HG03060 (cell line): ENCODE measurements at regions not wholly inside any gene's neighbourhood (a gene's known extent, or its start where the extent isn't known, plus 50 kb on each side); places are given as distances from the start of the nearest gene placed in this dataset.

ENCODE experiments used
- ATAC-seq: cut with Tn5 transposase; IDR thresholded peaks from one replicate; pipeline ENCODE4 v1.9.1; 2021; ENCODE audit warnings: low read depth, moderate number of reproducible peaks; ENCODE audit not compliant: unreplicated experiment

- no peak for ATAC-seq
Observed at GRCh38 chr6:139851206-139851605, 476.8 kb upstream of the CITED2 start.

- no peak for ATAC-seq
Observed at GRCh38 chr6:139850512-139850911, 476.1 kb upstream of the CITED2 start.

- no peak for ATAC-seq
Observed at GRCh38 chr6:139847457-139847813, 473.0 kb upstream of the CITED2 start.

GRCh38 chr6:139846538-139847456 is 472.3 kb upstream of the CITED2 start:
- ATAC-seq, result no peak

- no peak for ATAC-seq
Observed at GRCh38 chr6:139844907-139845306, 470.5 kb upstream of the CITED2 start.

GRCh38 chr6:139841794-139842215 is 467.4 kb upstream of the CITED2 start:
- peak; percentile 84 for ATAC-seq

- ATAC-seq, result no peak
Observed at GRCh38 chr6:139839506-139840156, 465.2 kb upstream of the CITED2 start.

- ATAC-seq, result no peak
Observed at GRCh38 chr6:139834232-139834631, 459.8 kb upstream of the CITED2 start.

DNA sequence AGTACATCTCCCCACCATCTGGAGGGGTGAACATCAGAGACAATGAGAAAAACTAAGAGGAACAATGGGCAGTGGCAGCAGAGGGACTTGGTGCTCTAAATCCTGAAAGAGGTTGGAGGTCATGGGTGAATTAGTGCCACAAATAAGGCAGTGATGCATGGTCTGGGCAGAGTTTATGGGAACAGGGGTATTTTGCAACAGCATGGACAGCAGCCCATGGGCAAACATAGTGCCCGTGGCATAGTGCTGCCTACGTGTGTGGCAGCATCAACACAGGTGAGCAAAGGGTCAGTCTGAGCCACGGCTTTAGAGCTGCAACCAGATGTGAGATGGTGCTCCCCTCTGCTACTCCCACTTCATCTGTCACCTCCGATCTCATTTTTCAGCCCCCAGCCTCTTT is 459.1 kb upstream of the CITED2 start:
- no peak for ATAC-seq

DNA sequence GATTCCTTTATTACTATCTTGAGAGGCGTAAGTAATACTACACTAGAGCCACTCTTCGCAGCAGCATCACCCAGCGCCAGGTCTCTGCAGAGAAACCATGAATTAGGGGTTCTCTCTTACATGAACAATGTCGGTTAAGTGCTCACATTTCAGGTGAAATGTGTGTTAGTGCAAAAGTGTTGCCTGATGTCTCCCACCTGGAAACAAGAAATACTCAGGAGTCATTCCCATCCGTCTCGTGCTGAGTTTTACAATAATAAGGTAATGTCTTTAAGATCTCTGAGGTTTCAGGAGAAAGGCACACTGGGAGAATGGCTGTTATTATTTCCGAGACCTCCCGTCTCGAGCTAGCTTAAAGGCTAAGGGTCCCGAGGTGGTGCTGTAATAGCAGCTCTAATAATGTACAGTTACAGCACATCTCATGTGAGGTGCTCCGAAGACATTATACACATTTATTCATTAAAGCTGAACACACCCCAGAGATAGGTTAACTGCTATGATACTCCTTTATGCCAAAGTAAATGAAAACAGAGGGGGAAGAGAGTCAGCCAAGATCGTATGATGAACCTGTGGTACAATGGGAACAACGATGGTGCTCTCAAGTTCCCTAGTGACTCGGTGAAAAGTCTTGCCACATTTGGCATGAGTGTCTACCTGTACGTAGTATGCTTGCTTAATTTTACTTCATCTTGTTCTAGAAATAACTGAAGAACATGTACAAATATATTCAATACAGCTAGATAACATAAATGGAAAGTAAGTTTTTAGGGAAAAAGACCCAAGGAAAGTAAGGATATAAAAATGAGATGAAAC is 458.3 kb upstream of the CITED2 start:
- no peak for ATAC-seq

- ATAC-seq, result no peak
Observed at GRCh38 chr6:139829576-139829975, 455.1 kb upstream of the CITED2 start.

GRCh38 chr6:139828751-139829519 is 454.5 kb upstream of the CITED2 start:
- ATAC-seq, result no peak

DNA sequence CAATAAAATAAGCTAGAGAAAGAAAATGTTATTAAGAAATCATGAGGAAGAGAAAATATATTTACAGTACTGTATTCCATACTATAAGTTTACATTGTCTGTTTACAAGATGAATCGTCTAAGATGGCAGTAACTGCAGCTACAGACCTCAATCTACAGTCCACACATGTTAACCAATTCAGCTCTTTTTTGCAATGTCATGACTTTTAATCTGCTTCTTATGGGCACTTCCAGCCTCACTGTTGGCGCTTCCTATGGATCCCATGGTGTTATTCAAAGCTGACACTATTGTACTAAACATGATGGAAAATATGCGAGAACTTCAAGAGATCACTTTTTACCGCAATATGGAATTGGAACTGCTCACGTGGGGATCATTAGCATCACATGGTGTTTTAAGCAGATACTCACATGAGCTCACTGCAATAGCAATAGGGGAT is 451.5 kb upstream of the CITED2 start:
- no peak for ATAC-seq

DNA sequence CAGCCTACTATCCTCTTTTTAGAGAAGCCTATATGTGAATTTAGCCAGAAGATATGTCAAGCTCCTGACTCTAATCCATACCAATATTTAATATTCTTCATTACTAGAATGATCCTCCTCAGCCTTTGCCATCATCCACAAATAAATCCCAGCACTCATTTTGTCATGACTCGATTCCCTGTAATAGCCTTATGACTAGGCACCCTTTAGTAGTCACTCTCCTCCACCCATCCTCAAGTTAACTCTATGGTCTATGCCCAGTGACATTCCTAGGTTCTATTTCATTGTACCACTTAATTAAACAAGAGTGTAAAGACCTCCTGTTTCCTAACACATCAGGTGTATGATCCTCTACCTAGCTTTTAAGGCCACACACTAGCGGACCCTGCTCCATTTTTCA is 450.4 kb upstream of the CITED2 start:
- no peak for ATAC-seq

- ATAC-seq, result no peak
Observed at GRCh38 chr6:139823808-139824126, 449.3 kb upstream of the CITED2 start.

- no peak for ATAC-seq
Observed at GRCh38 chr6:139823099-139823807, 448.8 kb upstream of the CITED2 start.

- ATAC-seq, result no peak
Observed at GRCh38 chr6:139821676-139822223, 447.3 kb upstream of the CITED2 start.

DNA sequence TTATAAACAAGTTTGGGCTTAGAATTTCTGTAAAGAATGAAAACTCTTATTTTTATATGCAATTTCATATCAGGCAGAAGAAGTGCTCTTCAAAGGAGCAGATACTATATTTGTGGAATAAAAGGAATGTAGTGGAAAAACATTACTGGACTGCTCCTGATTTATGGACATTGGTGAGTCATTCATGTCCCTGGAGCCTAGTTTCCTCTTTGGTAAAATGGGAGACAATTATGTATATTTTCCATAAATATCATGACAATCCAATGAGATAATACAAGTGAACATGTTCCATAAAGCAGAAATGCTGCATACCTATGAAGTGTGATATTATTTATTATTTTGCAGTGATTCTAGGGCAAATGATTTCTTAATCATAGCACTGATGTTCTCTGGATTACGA is 445.8 kb upstream of the CITED2 start:
- ATAC-seq, result no peak

DNA sequence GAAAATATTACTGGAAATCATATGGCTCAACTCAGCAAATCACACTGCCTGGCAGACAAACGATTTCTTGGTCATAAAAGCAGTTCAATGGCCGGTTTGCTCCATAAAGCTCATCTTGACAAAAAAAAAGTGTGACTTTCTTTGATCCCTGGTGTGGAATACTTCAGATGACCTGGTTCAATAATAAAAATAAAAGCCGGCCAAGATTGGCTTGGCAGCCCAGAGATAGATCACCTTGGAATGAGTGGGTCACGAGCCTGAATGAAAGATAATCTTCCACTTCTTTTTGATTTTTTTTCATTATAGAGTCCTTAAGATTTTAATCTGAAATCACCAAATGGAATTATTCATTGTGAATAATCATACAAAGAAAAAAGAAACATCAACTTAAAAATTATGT is 445.3 kb upstream of the CITED2 start:
- ATAC-seq, result no peak

DNA sequence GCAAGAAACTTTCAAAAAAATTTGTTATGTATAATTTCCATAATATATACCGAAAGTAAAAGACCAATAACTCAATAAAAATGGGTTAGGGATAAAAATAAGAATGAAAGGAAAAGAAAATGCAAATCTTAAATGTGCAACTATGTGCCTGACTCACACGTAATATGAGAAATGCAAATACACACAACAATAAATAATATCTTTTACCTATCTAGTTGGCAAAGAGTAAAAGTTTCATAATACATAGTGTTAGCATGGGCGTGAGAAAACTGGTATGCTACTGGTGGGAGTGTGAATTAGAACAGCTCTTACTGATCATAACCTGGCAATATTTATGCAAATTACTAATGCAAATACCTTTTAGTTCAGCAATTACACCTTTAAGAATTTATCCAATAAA is 438.5 kb upstream of the CITED2 start:
- ATAC-seq, result no peak
